HuH-7.5 (cell line): ENCODE measurements at regions not wholly inside any gene's neighbourhood (a gene's known extent, or its start where the extent isn't known, plus 50 kb on each side); places are given as distances from the start of the nearest gene placed in this dataset.
A peak's percentile ranks its signal among the peaks of the same experiment; 100 is the strongest.
"Not testable (repeated sequence)": the region's sequence is repeated elsewhere in the genome, so short reads cannot be mapped to it uniquely, and the experiment has no call there.

Experiments
- DNase-seq: peaks from one replicate; pipeline ENCODE4 v3.0.0; 2011; ENCODE audit warnings: low spot score

DNA sequence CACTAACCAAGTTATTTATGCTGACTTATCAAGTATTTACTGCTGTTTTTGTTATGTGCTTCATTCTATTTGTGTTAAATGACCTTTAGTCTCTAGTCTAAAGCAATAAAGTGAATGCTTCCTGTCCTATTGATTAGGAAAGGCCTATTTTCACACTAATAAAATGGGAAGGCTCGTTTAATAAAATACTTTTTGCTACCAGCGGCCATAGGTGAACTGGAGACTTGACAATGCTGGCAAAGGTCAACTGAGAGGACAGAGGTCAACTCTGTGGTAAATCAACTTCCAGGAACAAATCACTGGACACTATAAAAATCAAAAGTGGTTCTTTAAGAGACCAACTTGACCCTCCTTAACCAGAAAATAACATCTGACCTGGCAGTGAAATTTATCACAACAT, 634.3 kb downstream of the ISL1 start:
- DNase-seq, result no peak

DNA sequence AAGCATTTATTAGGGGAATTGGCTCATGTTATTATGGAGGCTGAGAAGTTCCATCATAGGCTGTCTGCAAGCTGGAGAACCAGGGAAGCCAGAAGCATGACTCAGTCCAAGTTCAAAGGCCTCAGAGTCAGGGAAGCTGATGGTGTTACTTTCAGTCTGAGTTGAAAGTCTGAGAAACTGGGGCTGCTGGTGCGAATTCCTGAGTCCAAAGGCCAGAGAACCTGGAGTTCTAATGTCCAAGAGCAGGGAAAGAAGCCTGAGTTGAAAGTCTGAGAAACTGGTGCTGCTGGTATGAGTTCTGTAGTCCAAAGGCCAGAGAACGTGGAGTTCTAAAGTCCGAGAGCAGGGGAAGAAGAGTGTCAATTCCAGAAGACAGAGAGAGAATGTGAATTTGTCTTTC, 641.1 kb downstream of the ISL1 start:
- DNase-seq, result no peak

DNA sequence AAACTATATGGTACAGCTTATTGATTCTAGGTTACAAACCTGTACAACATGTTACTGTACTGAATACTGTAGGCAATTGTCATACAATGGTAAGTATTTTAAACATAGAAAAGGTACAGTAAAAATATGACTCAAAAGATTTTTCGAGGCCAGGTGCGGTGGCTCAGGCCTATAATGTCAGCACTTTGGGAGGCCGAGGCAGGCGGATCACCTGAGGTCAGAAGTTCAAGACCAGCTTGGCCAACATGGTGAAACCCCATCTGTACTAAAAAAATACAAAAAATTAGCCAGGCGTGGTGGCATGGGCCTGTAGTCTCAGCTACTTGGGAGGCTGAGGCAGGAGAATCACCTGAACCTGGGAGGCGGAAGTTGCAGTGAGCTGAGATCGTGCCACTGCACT, 646.6 kb downstream of the ISL1 start:
- not testable (repeated sequence) for DNase-seq

- no peak for DNase-seq
Measured at GRCh38 chr5:52041842-52042241, 658.6 kb downstream of the ISL1 start.

DNA sequence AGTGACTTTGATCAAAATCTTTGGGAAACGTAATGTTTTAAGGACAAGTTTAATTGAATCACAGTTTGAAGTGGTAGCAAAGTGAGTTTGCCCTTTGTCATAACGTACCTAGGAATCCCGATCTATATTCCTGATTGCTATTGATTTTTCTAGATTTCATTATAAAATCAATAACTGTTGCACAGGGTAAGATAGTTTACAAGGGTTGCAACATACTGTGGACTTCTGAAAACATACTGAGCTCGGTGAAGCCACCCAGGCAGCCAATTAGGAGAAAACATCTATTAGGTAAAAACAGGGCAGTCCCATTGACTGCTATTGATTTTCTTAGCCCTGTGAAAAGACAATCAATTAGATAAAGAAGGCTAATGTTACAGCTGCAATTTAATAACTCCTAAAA, 659.9 kb downstream of the ISL1 start:
- peak; percentile 5 for DNase-seq

GRCh38 chr5:52043543-52043942, 660.3 kb downstream of the ISL1 start:
- peak; percentile 1 for DNase-seq

GRCh38 chr5:52051759-52052158, 668.5 kb downstream of the ISL1 start:
- no peak for DNase-seq

DNA sequence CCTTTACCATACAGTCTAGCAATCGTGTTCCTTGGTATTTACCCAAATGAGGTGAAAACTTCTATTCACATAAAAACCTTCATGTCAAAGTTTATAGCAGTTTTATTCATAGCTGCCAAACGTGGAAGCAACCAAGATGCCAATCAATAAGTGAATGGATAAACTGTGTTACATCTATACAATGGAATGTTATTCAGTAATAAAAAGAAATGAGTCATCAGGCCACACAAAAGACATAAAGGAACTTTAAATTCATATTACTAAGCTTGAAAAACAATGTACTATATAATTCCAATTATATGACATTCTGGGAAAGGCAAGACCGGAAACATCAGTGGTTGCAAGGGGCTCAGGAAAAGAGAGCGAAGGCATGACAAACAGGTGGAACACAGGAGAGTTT, 679.9 kb downstream of the ISL1 start:
- no peak for DNase-seq

- no peak for DNase-seq
Measured at GRCh38 chr5:52065182-52065581, 681.9 kb downstream of the ISL1 start.

- no peak for DNase-seq
Measured at GRCh38 chr5:52069997-52070396, 686.7 kb downstream of the ISL1 start.

DNA sequence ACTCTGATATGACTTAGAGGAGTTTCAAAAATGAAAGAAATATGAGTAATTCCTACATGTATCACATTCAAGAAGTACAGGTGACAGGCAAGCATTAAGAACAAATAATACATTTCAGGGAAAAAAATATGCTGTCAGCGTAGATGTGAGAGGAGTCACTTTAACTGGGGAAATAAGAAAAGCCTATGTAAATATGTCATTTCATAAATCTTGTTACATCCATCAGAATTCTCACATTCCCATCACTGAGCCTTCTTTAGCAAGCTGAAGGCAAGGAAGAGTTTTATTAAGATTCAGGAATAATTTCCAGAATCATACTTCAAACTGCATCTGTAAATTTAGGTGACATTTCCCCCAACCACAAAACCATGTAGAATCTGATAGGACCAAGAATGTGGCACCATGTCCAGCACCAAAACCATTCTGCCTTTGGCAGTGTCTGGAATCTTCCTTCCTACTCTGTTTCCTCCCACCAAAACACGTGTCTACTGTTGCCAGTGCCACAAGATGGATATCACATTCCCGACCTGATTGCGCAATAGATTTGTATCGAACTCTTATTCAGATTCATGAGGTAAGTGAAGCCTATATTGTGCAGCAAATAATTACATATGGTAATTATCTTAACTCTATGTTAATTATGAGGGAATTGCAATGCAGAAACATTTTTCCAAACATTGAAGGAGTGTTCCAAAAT, 690.9 kb downstream of the ISL1 start:
- no peak for DNase-seq

- no peak for DNase-seq
Measured at GRCh38 chr5:52077941-52078815, 694.9 kb downstream of the ISL1 start.

DNA sequence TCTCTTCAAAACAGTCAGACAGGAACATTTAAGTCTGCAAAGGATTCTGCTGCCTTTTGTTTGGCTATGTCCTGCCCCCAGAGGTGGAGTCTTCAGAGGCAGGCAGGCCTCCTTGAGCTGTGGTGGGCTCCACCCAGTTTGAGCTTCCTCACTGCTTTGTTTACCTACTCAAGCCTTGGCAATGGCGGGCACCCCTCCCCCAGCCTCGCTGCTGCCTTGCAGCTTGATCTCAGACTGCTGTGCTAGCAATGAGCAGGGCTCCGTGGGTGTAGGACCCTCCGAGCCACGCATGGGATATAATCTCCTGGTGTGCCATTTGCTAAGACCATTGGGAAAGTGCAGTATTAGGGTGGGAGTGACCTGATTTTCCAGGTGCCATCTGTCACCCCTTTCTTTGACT, 685.4 kb upstream of the ITGA1 start:
- DNase-seq, result not testable (repeated sequence)

DNA sequence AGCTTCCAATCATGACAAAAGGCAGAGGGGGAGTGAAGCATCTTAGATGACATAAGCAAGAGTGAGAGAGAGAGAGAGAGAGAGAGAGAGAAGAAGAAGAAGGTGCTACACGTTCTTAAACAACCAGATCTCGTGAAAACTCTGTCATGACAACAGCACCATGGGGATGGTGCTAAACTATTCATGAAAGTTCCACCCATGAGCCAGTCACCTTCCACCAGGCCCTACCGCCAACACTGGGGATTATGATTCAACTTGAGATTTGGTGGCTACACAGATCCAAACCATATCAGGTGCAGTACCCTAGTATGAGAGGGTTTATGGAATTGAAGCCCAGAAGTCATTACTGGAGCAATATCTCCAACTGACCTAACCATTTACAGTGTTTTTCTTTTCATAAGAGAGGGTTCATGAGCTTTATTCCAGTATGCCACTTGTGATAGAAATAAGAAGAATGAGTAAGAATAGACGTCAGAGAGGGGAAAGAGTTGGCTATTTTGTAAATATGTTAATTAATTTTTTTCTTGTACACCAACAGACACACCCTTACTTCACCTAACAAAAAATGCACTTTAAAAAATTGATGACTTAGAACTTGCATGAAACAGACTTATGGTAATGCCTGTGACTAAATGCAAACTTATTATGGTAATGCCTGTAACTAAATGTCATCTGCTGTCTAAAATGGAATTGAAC, 680.4 kb upstream of the ITGA1 start:
- no peak for DNase-seq

GRCh38 chr5:52119768-52120167, 667.9 kb upstream of the ITGA1 start:
- DNase-seq, result no peak

DNA sequence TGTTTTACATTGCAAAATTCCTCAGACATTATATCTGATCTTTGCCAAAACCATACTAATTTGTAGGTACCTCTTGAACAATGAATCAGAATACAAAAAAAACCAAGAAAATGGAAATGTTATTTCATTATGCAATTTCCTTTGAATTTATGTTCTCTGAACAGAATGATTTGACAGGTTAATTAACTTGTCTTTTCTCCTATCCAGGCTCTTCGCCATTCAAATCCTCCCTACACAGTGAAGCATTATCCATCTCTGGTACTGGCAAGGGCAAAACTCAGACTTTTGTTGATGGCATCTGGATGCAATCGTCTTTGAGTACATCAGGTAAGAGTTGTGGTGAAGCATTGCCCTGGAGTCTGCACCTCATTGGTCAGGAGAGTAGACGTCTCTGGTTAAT, 655.7 kb upstream of the ITGA1 start:
- no peak for DNase-seq

- no peak for DNase-seq
Measured at GRCh38 chr5:52134013-52134650, 653.6 kb upstream of the ITGA1 start.

- DNase-seq, result no peak
Measured at GRCh38 chr5:52139888-52140615, 647.7 kb upstream of the ITGA1 start.

- DNase-seq, result no peak
Measured at GRCh38 chr5:52148679-52149078, 639.0 kb upstream of the ITGA1 start.

- DNase-seq, result peak; percentile 7
Measured at GRCh38 chr5:52150501-52150900, 637.2 kb upstream of the ITGA1 start.

DNA sequence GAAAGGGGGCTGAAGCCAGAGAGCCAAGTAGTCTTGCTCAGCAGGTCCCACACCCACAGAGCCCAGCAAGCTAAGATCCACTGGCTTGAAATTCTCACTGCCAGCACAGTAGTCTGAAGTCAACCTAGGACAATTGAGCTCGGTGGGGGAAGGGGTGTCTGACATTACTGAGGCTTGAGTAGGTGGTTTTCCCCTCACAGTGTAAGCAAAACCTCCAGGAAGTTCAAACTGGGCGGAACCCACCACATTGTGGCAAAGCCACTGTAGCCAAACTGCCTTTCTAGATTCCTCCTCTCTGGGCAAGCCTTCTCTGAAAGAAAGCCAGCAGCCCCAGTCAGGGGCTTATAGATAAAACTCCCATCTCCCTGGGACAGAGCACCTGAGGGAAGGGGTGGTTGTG, 630.9 kb upstream of the ITGA1 start:
- DNase-seq, result not testable (repeated sequence)

DNA sequence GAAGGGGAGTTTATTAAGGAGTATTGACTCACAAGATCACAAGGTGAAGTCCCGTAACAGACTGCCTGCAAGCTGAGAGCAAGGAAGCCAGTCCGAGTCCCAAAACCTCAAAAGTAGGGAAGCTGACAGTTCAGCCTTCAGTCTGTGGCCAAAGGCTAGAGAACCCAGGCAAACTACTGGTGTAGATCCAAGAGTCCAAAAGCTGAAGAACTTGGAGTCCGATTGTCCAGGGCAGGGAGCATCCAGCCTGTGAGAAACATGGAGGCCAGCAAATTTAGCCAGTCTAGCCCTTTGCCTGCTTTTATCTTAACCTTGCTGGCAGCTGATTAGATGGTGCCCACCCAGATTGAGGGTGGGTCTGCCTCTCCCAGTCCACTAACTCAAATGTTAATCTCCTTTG, 621.9 kb upstream of the ITGA1 start:
- not testable (repeated sequence) for DNase-seq
